ENCODE measurements at regions not wholly inside any gene's neighbourhood (a gene's known extent, or its start where the extent isn't known, plus 50 kb on each side); places are given as distances from the start of the nearest gene placed in this dataset.
"Not testable (repeated sequence)": the region's sequence is repeated elsewhere in the genome, so short reads cannot be mapped to it uniquely, and the experiment has no call there.

DNA sequence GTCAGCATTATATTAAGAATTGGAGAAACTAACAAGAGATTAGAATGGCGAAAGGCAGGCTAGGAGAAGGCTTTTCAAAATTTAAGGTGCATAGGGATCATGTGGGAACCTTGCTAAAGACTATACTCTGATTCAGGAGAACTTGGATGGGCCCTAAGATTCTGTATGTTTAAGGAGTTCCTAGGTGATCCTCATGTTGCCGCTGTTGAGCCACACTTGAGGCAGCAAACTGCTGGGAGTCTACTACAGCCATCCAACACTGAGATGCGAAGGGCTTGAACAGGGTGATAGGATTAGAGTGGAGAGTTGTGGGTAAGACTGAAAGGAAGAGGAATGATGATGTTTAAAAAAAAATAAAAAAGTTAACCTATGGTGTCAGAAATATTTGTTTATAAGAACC, 1013.2 kb downstream of the MRPL39 start:
- ATAC-seq (no peak), DNase-seq (ENCODE audit: low spot score) (no peak)
- intact Hi-C loops (cut with DNase I), result no loop called here

DNA sequence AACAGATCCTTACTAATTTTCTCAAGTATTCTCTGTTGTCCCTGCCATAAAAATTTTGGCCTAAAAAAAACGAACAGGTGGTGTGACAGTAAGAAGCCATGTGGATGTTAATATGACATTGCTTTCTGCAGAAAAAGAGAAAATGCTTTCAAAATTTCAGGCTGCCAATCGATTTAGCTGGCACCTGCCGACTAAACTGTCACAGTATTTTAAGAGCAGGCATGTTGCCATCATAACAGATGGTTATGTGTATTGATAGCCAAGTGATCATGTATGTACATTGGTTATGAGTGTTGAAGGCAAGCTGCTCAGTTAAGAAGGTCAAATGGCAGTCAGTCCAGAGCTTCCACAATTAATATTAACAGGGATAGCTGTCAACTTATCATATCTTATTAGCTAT, 1017.0 kb downstream of the MRPL39 start:
- DNase-seq (ENCODE audit: low spot score), result no peak
- intact Hi-C loops (cut with DNase I), result no loop called here
- no peak for ATAC-seq

DNA sequence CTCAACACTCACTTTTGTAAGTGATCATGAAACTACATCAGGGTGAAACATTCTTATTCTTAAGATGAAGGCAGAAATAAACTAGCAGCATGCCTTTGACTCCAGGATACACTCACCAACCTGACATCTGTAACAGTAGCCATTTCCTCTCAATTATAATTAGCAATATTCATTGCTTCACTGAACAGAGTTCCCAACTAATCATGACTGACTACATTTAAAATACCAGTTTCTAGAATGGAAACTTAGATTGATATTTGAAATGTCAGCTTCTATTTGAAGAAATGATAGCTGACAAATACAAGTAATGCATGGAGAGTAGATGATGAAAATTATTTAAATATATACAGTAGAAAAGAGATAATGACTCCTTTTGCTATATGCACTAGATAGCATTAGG, 1023.8 kb downstream of the MRPL39 start:
- ATAC-seq, result no peak
- no peak for DNase-seq (ENCODE audit: low spot score)
- intact Hi-C loops (cut with DNase I), result no loop called here

DNA sequence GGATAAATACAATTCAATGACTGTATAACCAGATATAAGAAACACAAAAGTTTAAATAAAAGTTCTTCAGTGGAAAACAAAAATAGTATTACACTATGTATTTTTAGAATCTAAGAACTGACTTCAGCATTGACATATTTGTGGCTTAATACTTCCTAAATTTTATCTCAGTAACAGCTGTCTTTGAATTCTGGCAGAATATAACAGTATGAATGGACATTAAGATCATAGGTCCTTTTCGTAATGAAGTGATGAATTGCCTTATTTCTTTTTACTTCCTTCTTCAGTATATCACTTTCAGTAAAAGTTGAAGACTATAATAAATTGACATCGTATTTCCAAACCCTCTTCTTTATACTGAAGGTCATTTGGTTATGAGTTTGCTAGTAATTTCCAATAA, 1030.0 kb downstream of the MRPL39 start:
- ATAC-seq (no peak), DNase-seq (ENCODE audit: low spot score) (no peak)

DNA sequence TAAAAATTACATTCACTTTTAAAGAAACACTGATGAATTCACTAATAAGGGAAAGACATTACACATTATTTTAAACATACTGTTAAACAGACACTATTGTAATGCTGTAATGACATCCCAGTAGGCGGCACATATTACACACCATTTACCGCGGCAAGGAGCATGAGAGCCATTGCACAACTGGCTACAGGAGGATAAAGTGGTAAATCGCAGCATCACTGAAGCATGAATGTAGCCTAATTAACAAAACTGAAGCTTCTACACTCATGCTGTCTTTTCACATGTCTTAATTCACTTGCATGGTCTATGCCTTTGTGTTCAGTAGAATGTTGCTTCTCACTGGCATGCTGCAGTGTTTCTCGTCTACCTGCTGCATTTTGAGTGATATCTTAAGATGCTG, 1046.0 kb downstream of the MRPL39 start:
- DNase-seq (ENCODE audit: low spot score), result no peak
- intact Hi-C loops (cut with DNase I), result no loop called here
- no peak for ATAC-seq

More for the DNA sequence above, 1030.0 kb downstream of the MRPL39 start:
- intact Hi-C loops (cut with DNase I), result no loop called here

DNA sequence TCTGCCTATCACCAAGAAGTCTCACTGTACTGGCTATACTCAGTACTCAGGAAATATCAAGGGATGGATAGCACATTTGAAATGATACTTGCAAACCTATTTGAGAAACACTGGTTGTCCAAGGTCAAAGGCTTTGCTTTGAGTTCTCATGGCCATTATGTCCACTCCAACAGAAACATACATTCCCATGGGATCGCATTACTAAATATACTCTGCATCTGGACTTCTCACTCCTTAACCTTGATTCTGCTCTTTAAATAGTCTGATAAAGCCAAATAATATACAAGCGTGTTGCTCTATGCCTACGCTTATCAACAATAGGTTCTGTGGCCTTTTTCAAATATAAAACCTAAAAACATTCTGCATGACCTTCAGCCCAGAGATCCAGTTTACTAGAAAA, 1054.8 kb downstream of the MRPL39 start:
- DNase-seq (ENCODE audit: low spot score) (no peak), ATAC-seq (no peak)
- intact Hi-C loops (cut with DNase I), result no loop called here

DNA sequence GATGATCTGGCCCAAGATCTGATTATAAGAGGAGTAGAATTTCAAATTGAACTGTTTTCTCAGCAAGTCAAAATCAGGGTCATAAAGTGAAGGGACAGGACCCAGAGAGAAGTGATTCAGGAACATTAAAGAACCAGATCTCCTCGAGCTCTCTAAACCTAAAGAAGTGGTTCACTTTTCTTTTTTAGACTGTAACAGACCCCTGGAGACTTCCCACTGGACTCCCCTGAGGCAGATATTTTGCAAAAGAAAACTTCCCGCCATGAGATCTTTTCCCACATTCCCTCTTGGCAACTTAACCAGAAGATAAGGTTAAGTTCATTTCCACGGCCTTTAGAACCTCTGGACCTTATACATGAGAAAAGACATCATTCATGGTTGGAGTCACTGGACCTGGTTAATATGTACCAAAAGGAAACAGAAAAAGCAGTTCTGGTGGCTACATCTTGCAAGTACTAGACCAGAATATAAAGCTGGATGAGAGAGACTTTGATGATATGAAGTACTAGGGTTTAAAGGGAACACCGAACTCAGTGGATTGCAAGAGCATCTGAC, 1061.4 kb downstream of the MRPL39 start:
- ATAC-seq, result no peak

DNA sequence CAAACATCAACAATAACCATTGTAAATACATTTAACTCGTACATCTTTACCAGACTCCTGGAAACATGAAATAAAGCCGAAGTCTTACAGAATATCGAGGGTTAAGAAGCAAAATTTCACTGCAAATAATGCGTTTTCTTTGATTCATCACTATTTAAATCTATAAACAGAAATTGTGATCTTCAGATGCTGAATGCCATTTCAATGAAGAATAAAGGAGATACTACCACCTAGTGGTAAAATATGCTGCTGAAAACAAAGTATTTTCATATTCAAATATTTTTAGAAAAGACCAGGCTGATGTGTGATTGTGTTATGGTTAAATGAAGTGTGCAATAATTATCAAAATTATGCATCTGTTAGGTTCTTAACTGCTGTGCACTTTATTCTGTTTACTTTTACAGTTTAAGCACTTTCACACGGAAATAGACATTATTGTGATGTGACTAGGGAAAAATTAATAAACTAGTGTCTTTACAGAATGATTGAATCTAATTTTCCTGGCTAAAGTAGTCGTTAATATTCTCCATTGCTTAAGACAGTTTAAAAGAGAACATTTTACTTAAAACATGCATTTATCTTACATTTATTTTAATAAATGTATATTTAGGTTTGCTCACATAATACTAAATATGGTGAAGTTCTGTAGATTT, 1093.1 kb downstream of the MRPL39 start:
- intact Hi-C loops (cut with DNase I), result no loop called here
- ATAC-seq (no peak), DNase-seq (ENCODE audit: low spot score) (no peak)

More for the DNA sequence above, 1061.4 kb downstream of the MRPL39 start:
- intact Hi-C loops (cut with DNase I), result no loop called here
- DNase-seq (ENCODE audit: low spot score), result no peak

DNA sequence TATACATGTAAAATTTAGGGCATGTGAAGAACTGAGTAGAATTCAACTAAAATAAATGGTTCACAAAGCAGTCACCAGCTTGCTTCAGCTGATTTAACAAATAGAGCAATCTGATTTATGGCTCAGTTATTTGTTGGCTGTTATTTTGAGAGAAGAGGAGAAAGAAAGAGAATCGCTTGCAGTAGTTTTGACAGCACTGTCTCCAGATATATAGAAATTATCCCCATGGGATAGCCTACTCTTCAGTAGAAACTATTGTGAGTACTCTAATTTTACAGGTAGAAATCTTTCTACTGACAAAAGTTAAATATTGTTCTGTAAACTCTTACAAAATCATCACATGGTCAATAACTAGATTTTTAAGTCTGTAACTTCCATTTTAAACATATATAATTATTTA, 1098.2 kb downstream of the MRPL39 start:
- DNase-seq (ENCODE audit: low spot score), result no peak
- intact Hi-C loops (cut with DNase I), result no loop called here

DNA sequence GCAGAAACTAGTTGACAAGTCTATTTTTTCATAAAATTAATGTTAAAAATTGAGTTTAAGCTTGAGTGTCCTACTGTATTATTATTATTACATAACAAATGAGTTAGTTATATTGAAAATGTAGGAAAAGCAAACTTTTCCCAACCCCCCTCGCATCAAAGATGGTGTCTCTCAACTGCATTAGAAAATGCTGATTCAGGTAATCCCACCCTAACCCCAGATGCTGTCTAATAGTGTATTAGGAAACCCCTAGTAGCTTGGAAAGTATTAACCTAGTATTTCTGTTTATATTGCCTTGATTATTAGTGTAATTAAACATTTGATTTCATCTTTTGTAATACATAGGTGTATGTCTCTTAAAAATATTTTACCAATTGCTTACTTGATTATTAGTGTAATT, 1120.3 kb downstream of the MRPL39 start:
- intact Hi-C loops (cut with DNase I), result no loop called here
- no peak for ATAC-seq
- DNase-seq (ENCODE audit: low spot score), result no peak

More for the DNA sequence above, 1098.2 kb downstream of the MRPL39 start:
- no peak for ATAC-seq

DNA sequence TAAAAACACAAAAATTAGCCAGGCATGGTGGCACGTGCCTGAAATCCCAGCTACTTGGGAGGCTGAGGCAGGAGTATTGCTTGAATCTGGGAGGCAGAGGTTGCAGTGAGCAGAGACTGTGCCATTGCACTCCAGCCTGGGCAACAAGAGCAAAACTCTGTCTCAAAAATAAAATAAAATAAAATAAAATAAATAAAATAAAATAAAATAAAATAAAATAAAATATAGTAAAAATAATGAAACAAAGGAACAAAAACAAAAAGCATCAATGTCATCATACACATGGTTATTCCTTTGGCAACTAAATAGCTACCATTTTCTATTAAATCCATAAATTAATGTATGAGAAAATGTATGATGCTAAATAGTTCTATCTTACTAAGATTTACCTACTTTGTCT, 1123.9 kb downstream of the MRPL39 start:
- ATAC-seq; intact Hi-C loops (cut with DNase I); DNase-seq (ENCODE audit: low spot score): not testable (repeated sequence)

DNA sequence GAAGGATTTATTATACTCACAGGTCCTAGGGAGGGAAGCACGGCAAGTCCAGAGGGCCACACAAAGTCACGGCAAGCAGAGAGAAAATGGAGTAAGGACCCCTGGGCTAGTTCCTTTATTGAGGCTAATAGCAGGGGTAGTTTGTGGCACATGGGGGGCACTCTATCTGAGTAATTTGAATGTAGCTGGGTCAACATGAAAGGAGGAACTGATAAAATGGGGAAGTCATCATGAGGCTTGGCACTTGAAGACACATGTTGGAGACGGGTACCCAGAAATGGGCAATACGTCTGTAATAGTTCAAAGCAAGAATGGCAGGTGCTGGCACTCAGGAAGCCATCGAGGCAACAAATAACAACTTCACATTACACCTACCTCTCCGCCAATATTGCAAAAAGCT, 1136.4 kb downstream of the MRPL39 start:
- intact Hi-C loops (cut with DNase I), result no loop called here
- DNase-seq (ENCODE audit: low spot score), result no peak
- ATAC-seq, result no peak

DNA sequence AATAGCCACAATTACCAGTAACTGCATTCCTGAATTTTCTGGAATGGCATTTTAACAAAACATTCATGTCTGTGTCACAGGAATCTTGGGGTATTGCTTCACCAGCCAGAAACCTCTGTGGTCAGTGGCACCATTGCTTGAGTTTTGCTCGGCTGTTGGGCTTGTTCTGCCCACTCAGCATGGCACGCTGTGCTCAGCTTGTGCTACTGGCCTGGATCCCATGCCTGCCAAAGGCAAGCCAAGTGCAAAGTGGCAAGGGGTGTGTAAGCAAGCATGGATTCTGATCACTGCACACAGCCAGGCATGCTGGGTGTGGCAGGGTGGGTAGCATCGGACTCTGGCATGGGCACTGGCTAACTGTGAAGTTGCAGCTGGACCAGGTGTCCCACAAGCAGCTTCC, 1150.9 kb downstream of the MRPL39 start:
- ATAC-seq, result no peak
- intact Hi-C loops (cut with DNase I), result no loop called here
- no peak for DNase-seq (ENCODE audit: low spot score)

DNA sequence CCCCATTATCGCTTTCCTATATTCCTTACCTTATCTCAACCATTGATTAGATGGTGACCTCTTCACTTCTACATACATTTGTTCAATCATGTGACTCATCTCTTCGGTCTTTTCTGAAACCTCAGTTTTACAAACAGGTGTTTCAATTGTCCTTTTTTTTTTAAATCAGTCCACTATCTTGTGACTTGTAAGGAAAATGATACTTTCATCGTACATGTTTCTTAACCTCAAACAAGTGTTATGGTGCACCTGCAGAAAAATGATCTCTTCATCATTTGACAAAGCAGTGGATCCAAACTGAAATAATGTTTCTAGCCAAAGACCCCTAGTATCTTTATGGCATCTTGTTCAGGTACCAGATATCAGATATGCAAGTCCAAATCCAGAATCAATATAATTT, 1157.2 kb downstream of the MRPL39 start:
- intact Hi-C loops (cut with DNase I), result no loop called here
- no peak for ATAC-seq
- DNase-seq (ENCODE audit: low spot score), result no peak

DNA sequence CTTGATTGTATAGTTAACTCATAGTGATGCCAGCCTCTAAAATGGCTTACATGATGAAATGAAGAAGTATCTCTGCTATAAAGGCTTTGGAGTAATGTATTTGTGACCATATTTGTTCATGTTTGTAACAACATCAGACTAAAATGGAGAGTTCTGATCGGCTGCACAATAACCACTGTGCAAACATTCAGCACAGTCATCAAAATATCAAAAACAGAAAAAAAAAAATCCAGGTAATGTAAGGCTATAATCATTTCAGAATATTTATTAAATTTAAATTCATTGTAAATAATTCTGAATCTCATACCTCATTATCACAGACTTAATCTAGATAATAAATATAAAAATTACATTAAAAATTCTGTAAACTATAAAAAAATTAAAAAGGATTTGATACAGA, 1161.8 kb downstream of the MRPL39 start:
- intact Hi-C loops (cut with DNase I), result no loop called here
- no peak for DNase-seq (ENCODE audit: low spot score)
- ATAC-seq, result no peak

DNA sequence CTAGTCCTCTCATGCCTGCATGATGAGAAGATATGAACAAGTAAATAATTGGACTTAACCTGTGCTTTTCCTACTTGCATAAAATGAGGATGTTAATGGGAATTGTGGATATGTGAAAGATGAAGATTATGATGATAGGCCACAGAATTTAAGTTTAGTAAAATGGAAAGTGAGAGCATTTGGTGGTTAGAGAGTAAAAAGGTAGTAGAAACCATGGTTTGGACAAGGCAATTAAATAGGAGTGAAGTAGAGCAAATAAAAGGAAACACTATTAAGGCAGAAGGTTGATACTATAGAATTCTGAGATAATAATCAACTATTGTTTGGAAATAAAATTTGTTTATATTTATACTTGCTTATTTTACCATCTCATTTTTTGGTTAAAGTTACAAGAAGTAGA, 1162.5 kb downstream of the MRPL39 start:
- ATAC-seq (no peak), DNase-seq (ENCODE audit: low spot score) (no peak)
- intact Hi-C loops (cut with DNase I), result no loop called here

DNA sequence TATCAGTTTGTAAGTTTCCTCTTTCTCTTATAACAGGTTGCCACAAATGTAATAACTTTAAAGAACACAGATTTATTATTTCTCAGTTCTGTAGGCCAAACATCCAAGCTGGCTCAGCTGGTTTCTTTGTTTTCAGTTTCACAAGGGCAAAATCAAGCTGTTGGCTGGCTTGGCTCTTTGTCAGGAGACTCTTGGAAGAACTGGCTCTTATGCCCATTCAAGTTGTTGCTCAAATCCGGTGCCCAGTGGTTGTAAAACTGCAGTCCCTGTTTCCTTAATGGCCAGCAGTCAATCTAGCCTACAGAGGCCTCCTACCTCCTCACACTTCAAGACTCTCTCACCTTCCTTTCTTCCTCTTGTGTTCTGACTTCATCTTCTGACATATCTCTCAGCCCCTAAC, 1171.0 kb downstream of the MRPL39 start:
- DNase-seq (ENCODE audit: low spot score) (no peak), ATAC-seq (peak; percentile 13)

DNA sequence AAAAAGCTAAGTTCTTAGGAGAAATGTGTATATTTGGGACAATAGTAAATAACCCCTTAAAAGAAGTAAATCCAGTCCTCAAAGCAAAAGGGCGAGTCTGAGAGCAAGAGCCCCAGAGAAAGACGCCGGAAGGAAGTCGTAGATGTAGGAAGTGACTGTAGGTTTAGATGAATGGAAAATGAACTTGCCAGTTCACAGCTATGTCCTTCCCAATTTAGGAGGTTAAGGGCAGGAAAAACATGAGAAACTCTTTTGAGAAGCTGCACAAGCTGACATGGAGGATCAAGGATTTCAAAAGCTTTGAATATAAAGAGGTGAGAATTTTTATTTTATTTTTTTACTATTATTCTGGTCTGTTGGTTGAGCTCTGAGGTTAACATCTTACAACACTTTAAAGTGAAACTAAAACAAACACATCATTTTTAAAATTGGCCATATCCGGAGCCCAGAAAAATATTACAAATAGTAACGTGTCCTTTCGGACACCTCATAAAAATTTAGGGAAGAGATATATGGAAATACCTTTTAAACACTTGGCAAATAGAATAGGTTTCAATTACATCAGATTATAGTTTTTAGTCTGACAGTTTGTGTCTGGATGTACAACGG, 1178.6 kb downstream of the MRPL39 start:
- DNase-seq (ENCODE audit: low spot score) (no peak), ATAC-seq (no peak)
- intact Hi-C loops (cut with DNase I), result no loop called here

More for the DNA sequence above, 1171.0 kb downstream of the MRPL39 start:
- intact Hi-C loops (cut with DNase I), result no loop called here

DNA sequence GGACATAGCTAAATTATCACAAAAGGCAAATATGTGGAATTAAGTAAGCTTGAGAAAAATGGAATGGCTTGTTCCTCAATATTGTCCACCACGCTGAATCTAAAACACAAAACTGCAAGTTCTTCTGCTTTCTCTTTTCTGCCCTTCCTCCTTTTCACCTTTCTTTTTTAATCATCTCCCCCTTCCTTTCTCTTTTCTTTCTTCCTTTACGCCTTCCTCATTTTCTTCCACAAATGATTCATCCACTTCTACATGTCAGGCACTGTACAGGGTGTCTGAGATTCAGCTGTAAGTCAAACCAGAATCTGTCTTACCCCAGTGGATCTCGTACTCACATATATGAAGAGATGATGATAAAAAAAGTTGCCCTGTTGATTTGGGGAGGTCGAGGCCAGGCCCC, 1182.5 kb downstream of the MRPL39 start:
- intact Hi-C loops (cut with DNase I), result no loop called here

DNA sequence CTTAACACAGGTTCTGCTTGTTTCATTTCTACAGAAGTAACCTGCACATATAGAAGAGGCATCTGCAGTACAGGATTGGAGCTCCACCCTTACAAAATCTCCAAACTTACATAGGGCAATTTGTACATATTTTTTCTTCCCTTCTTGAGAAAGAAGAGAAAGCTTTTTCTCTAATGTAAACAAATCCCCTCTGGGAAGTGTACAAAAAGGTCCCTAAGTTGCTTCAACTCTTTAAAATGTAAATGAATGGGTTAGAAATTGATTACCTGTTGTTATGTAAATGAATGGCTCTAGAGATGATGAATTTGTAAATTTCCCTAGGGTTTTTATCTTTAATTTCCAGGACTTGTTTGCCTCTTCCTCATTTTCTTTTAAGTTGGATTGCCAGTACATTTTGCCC, 1183.7 kb downstream of the MRPL39 start:
- no peak for ATAC-seq
- intact Hi-C loops (cut with DNase I), result no loop called here

More for the DNA sequence above, 1182.5 kb downstream of the MRPL39 start:
- DNase-seq (ENCODE audit: low spot score) (no peak), ATAC-seq (no peak)

DNA sequence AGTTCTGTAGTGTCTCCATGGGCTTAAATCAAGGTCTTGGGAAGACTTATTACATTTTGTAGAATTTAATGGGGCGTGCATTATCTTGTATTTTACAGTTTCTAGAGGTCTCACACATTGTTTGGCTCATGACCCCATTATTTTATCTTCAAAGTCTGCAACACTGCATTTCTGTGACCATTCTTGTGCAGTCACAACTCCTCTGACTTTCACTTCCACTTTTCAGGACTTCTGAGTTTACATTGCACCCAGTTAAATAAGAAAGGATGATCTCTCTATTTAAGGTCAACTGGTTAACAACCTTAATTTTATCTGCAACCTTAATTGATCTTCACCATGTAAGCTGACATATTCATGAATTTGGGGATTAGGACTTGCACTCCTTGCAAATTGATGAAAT, 1186.6 kb downstream of the MRPL39 start:
- intact Hi-C loops (cut with DNase I), result no loop called here
- DNase-seq (ENCODE audit: low spot score) (no peak), ATAC-seq (no peak)

More for the DNA sequence above, 1183.7 kb downstream of the MRPL39 start:
- DNase-seq (ENCODE audit: low spot score), result no peak
